ENCODE measurements at regions not wholly inside any gene's neighbourhood (a gene's known extent, or its start where the extent isn't known, plus 50 kb on each side); places are given as distances from the start of the nearest gene placed in this dataset.
"Not testable (repeated sequence)": the region's sequence is repeated elsewhere in the genome, so short reads cannot be mapped to it uniquely, and the experiment has no call there.

- DNase-seq = not testable (repeated sequence)
Measured at GRCh38 chr17:64800987-64801386, 118.3 kb downstream of the LRRC37A3 start.

GRCh38 chr17:64800361-64800895, 118.8 kb downstream of the LRRC37A3 start:
- not testable (repeated sequence) for DNase-seq

GRCh38 chr17:64799543-64800188, 119.6 kb downstream of the LRRC37A3 start:
- not testable (repeated sequence) for DNase-seq

GRCh38 chr17:64798961-64799360, 120.3 kb downstream of the LRRC37A3 start:
- DNase-seq = not testable (repeated sequence)

GRCh38 chr17:64798489-64798790, 120.8 kb downstream of the LRRC37A3 start:
- DNase-seq = not testable (repeated sequence)

- DNase-seq = not testable (repeated sequence)
Measured at GRCh38 chr17:64797746-64798488, 121.4 kb downstream of the LRRC37A3 start.

- not testable (repeated sequence) for DNase-seq
Measured at GRCh38 chr17:64795342-64795741, 123.9 kb downstream of the LRRC37A3 start.

- not testable (repeated sequence) for DNase-seq
Measured at GRCh38 chr17:64794548-64795274, 124.6 kb downstream of the LRRC37A3 start.

- DNase-seq = not testable (repeated sequence)
Measured at GRCh38 chr17:64794113-64794512, 125.2 kb downstream of the LRRC37A3 start.

- not testable (repeated sequence) for DNase-seq
Measured at GRCh38 chr17:64792793-64793575, 126.3 kb downstream of the LRRC37A3 start.

- not testable (repeated sequence) for DNase-seq
Measured at GRCh38 chr17:64792276-64792675, 127.0 kb downstream of the LRRC37A3 start.

GRCh38 chr17:64791691-64792090, 127.6 kb downstream of the LRRC37A3 start:
- not testable (repeated sequence) for DNase-seq

GRCh38 chr17:64791226-64791625, 128.1 kb downstream of the LRRC37A3 start:
- not testable (repeated sequence) for DNase-seq

- not testable (repeated sequence) for DNase-seq
Measured at GRCh38 chr17:64790690-64791089, 128.6 kb upstream of the SMURF2 start.

GRCh38 chr17:64790193-64790592, 128.1 kb upstream of the SMURF2 start:
- DNase-seq = not testable (repeated sequence)

- not testable (repeated sequence) for DNase-seq
Measured at GRCh38 chr17:64789061-64789445, 126.9 kb upstream of the SMURF2 start.

- no peak for DNase-seq
Measured at GRCh38 chr17:64788286-64789060, 126.4 kb upstream of the SMURF2 start.

GRCh38 chr17:64787921-64788271, 125.8 kb upstream of the SMURF2 start:
- no peak for DNase-seq

GRCh38 chr17:64787255-64787920, 125.3 kb upstream of the SMURF2 start:
- no peak for DNase-seq

GRCh38 chr17:64786337-64786736, 124.2 kb upstream of the SMURF2 start:
- no peak for DNase-seq

GRCh38 chr17:64785011-64785421, 122.9 kb upstream of the SMURF2 start:
- no peak for DNase-seq

All from NCI-H2171 (cell line).